ENCODE measurements at regions not wholly inside any gene's neighbourhood (a gene's known extent, or its start where the extent isn't known, plus 50 kb on each side); places are given as distances from the start of the nearest gene placed in this dataset.
"Not testable (repeated sequence)": the region's sequence is repeated elsewhere in the genome, so short reads cannot be mapped to it uniquely, and the experiment has no call there.

DNA sequence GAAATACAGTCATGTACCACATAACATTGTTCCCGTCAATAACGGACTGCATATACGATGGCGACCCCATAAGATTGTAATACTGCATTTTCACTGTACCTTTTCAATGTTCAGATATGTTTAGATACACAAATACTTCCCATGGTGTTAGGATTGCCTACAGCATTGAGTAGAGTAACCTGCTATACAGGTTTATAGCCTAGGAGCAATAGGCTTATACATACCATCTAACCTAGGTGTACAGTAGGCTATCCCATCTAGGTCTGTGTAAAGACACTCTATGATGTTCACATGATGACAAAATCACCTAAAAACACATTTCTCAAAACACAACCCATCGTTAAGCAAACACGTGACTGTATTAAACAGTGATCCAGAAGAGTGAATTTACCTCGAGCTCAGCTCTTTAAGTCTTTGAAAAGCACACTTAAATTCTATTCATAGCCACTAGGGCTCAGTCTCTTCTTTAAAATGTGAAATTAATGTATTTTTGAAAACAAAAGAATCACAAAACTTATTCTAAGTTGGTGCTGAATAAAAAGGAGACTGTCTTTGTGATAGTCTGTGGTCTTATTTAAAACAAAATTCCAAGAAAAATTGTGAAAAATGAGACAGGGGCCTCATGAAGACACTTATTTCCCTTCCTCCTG, 239.1 kb upstream of the ARID2 start:
- DNase-seq = no peak

DNA sequence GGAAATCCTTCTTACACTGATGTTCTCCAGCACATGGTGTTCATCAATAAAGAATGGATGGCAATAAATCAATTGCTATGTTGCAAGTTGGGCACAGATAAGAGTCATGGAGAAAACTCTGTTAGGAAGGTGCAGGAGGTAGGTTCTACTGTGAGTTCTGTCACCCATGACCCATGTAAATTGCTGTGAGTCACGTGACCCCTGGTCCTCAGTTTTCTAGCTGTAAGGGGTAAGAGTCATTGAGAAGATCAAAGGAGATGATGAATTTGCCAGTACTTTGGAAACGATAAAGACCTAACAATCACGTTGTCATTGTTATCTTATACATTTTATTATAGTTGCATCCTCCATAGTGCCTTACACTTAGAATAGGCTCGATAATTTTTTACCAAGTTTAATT, 235.2 kb upstream of the ARID2 start:
- no peak for DNase-seq

GRCh38 chr12:45498645-45499044, 230.9 kb upstream of the ARID2 start:
- DNase-seq = no peak

DNA sequence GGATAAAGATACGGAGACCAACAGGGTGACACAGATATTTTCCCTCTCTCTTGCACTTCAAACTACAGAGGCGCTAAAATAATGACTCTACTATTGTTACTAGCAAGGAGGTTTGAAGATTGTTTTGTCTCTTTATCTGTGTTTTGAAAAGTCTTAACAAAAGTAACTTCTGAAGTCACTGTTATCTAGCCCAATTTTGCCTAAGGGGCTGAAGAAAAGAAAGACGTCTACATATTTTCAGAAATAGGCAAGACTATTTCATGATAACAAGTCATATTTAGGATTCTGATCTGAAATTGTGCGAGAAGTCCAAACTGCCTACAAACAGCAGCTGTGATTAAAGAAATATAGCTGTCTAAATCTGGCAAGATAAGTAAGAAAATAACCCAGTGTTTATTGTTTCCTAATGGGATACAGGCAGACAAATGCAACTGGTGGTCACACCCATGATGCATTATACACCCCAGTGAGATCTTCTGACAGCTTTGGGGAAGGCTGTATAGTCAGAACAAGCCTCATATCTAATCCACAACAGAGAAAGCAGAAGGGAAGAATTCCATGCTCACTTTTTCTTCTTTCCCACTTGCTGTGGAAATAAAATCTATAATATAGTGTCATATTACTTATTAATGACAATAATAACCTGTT, 226.9 kb upstream of the ARID2 start:
- no peak for DNase-seq

DNA sequence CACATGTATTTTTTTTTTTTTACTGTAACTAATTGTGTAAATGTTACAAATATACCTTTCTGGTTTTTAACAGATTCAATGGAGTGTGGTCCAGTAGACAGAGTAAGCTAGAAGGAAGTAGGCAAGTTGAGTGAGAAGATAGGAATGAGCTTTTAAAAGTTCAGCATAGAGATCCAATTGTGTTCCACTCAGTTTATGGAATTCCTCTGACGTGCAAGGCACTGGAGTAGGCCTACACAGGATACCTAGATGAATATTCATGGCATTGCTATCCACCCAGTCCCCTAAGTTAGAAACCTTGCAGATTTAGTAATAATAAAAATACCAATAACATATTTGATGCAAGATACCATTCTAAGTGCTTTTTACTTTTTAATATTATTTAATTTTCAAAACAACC, 225.6 kb upstream of the ARID2 start:
- DNase-seq = no peak

- no peak for DNase-seq
Observed at GRCh38 chr12:45504316-45505010, 225.0 kb upstream of the ARID2 start.

- DNase-seq = no peak
Observed at GRCh38 chr12:45509187-45509586, 220.3 kb upstream of the ARID2 start.

DNA sequence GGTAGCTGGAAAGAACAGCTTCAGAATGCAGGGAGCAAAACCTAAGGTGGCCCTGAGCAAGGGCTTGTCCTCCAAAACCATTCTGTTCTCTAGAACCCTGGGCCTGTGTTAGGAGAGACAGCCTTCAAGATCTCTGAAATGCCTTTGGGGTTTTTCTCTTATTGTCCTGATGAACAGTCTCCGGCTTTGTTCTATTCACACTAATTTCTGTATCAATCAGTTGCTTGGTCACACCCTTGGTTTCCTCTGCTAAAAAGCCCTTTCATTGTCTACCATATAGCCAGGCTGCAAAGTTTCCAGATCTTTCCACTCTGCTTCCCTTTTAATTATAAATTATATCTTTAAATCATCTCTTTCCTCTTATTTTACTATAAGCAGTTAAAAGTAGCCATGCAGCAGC, 219.9 kb upstream of the ARID2 start:
- DNase-seq = no peak

DNA sequence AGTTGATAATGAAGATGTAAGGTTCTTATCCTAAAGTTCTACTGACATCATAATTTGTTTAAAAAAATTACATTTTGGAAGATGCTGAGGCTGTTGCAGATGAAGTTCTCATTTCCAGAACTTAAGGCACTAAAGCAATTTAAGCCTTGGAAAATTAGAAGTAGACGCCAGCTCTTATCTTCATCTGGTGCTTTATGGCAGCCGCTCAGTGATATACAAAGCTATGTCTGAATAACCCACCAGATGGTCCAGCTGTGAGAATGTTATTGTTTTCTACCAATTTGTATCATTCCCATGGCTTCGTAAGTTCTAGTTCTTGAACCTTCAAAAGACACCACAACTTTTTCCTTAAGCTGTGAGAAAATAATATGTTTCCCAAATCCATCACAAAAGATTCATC, 212.1 kb upstream of the ARID2 start:
- no peak for DNase-seq

DNA sequence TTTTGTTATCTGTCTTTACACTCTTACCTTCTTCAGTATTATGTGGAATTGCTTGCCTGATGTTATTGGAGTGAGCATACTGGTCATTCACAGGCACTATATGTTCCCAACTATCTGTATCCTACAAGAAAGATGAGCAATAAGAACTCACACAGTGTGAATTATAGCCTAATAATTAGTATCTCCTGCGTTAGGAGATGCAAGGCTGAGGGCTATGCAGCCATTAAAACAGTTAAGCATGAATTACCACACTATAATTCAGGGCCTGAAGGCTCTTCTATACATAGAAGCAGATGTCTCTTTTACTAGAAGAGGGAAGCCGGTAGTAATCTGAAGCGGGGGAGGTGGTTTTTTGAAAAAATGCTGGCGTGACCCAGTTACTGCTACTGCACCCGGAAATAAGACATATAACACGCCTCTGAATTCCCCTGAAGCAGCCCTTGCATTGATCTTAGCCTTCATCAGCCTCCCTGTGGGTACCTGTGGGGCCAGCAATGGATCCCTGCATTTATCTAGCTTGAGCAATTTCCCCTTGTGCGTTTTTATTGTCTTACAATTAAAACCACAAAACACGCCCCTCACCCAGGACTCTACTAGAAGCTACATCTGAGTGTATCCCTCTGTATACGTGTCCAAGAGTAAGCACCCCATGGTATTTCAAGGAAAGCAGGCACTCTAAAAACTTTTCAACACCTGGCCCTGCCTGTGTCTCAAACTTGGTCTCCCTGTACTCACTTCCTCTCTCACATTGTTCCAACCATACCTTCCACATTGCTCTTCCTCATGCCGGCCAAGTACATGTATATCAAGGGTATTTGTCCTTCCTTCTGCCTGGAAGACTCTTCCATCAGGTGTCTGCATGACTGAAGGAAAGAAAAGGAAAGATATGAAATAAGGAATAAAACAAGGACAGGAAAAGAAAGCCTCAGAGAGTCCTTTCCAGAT, 210.9 kb upstream of the ARID2 start:
- no peak for DNase-seq

- no peak for DNase-seq
Observed at GRCh38 chr12:45522227-45522626, 207.3 kb upstream of the ARID2 start.

DNA sequence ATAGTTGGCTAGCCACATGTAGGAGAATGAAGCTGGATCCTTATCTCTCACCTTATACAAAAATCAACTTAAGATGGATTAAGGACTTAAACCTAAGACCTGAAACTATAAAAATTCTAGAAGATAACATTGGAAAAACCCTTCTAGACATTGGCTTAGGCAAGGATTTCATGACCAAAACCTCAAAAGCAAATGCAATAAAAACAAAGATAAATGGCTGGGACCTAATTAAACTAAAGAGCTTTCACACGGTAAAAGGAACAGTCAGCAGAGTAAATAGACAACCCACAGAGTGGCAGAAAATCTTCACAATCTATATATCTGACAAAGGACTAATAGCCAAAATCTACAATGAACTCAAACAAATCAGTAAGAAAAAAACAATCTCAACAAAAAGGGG, 202.7 kb upstream of the ARID2 start:
- DNase-seq = not testable (repeated sequence)

DNA sequence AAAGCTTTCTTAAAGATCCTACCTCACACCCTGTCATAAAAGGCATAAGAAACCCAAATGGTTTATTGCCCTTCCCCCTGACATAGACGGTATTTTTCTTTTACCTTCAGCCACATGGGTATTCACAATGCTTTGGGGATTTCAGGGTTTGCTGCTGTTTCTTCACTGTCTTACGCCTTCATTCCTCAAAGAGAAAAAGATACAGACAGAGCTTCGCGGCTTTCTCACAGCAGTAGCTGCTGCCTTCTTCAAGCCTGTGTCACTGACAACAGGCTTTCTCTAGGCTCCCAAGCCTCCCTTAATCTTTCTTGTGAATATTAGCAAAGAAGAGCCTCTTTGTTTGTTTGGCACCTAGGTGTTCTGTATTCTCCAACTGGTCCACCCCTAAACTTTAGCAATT, 197.4 kb upstream of the ARID2 start:
- DNase-seq = no peak

- no peak for DNase-seq
Observed at GRCh38 chr12:45535610-45536180, 193.8 kb upstream of the ARID2 start.

GRCh38 chr12:45536284-45536683, 193.2 kb upstream of the ARID2 start:
- no peak for DNase-seq

- DNase-seq = no peak
Observed at GRCh38 chr12:45540661-45541341, 188.7 kb upstream of the ARID2 start.

GRCh38 chr12:45543887-45544286, 185.6 kb upstream of the ARID2 start:
- peak; percentile 70 for DNase-seq

- DNase-seq = no peak
Observed at GRCh38 chr12:45546545-45546944, 183.0 kb upstream of the ARID2 start.

DNA sequence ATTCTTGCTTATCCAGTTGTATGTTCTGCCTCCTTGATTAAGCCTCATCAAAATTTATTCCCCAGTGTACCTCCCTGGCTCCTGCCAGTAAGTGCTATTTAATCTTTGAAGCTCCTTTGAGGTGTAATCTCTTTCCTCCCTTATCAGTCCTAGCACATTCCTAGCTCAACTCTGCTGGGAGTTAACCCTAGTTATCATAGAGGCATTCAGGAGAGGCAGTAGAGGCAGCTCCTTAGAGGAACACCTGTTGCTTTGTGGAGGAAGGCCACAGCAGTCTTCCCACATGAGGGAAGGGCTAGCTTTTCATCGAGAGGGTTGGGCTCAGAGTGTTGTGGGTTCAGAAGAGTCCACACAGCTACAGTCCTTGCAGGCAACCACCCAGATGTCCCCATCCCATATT, 182.4 kb upstream of the ARID2 start:
- DNase-seq = no peak

DNA sequence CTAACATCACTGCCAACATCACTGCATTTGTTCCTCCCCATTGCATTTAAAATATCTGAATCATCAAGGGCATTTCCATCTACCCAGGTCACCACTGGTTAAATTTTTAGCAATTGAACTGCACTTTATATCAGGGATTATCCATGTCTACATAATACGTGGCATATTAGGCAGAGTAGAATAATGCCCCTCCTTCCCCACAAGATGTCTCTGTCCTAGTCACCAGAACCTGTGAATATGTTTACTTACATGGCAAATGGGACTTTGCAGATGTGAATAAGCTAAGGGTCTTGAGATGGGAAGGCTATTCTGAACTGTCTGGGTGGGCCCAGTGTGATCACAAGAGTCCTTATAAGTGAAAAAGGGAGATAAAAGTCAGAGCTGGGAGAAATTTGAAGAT, 181.7 kb upstream of the ARID2 start:
- no peak for DNase-seq

DNA sequence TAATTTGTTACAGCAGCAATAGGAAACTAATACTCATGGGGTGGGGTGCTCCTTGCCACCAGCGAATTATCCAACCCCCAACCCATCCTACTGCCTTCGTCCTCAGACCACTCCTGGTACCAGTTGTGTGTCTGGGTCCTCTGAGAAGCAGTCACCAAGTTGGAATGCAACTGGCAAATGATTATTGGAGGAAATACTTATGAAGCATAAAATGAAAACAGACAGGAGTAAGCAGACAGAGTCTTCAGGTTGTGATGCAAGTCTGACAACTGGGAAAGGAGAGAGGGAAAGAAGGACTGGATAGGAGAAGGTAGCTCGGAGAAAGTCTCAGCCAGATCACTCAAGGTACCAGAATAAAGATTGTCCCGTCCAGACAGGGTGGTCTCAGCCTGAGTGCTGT, 181.1 kb upstream of the ARID2 start:
- DNase-seq = no peak

GRCh38 chr12:45549337-45549902, 180.1 kb upstream of the ARID2 start:
- DNase-seq = no peak

Measured in NCI-H748 treated with DMSO at 0.1 percent for 48 hours (cell line).